ENCODE measurements at regions not wholly inside any gene's neighbourhood (a gene's known extent, or its start where the extent isn't known, plus 50 kb on each side); places are given as distances from the start of the nearest gene placed in this dataset.

- no peak for TF ChIP-seq BACH1 (IDR thresholded peaks at IDR 0.05; ENCODE audit: low read length)
- TF ChIP-seq HDAC6 (IDR thresholded peaks at IDR 0.05; ENCODE audit: low read depth, low read length): no peak
- no peak for TF ChIP-seq CTCF (IDR thresholded peaks at IDR 0.05; ENCODE audit: control extremely low read depth in 1 of 3, insufficient read depth in 1 of 3, low read depth in 1 of 3, low read length in 3 of 3)
Observed at GRCh38 chr2:44877417-44877816, 64.1 kb upstream of the SIX3 start (continued).

Measured in H1 (cell line).